Breast epithelium (tissue), 3 donors: ENCODE measurements at regions not wholly inside any gene's neighbourhood (a gene's known extent, or its start where the extent isn't known, plus 50 kb on each side); places are given as distances from the start of the nearest gene placed in this dataset.

ENCODE experiments used
- CTCF ChIP-seq, 3 donors: fragments of 450-650 bp; IDR thresholded peaks; one replicate each; pipeline ENCODE4 v1.5.1; 2016 to 2017; ENCODE audit warnings: antibody characterized with exemption in 3 of 3, mild to moderate bottlenecking in 3 of 3, moderate library complexity in 3 of 3
- POLR2A ChIP-seq: fragments of 450-650 bp; IDR thresholded peaks from one replicate; pipeline ENCODE4 v1.6.1; 2016; ENCODE audit warnings: antibody characterized with exemption, mild to moderate bottlenecking, moderate library complexity

- no peak for TF ChIP-seq CTCF (IDR thresholded peaks at IDR 0.05)
- no peak for TF ChIP-seq POLR2A
These were observed 151.3 kb upstream of the ZFHX3 start for GRCh38 chr16:73199214-73199613.
